ENCODE measurements at regions not wholly inside any gene's neighbourhood (a gene's known extent, or its start where the extent isn't known, plus 50 kb on each side); places are given as distances from the start of the nearest gene placed in this dataset.

DNA sequence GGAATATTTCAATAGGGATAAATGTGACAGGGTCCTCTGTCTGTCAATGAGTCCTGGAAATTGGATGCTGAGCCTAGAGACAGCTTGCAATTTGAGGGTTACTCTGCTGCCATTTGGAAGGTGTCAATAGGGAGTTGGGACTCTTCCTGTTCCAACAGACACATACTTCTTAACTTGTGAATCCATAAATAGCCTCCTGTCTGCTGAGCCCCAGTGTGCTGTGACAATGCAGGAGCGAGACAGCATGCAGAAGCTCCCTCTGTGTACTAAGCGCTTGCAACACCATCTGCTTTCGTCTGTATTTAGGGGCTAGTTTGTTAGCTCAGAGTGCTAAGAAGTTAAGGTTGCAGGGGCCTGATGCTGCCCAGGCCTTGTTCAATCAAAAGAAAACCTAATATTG, 58.5 kb upstream of the GPR12 start:
- TF ChIP-seq, protein P1, sequence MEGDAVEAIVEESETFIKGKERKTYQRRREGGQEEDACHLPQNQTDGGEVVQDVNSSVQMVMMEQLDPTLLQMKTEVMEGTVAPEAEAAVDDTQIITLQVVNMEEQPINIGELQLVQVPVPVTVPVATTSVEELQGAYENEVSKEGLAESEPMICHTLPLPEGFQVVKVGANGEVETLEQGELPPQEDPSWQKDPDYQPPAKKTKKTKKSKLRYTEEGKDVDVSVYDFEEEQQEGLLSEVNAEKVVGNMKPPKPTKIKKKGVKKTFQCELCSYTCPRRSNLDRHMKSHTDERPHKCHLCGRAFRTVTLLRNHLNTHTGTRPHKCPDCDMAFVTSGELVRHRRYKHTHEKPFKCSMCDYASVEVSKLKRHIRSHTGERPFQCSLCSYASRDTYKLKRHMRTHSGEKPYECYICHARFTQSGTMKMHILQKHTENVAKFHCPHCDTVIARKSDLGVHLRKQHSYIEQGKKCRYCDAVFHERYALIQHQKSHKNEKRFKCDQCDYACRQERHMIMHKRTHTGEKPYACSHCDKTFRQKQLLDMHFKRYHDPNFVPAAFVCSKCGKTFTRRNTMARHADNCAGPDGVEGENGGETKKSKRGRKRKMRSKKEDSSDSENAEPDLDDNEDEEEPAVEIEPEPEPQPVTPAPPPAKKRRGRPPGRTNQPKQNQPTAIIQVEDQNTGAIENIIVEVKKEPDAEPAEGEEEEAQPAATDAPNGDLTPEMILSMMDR (conservative IDR thresholded peaks at IDR 0.05; ENCODE audit: low read depth, low read length): no peak
- TF ChIP-seq EZH2 (IDR thresholded peaks at IDR 0.05; ENCODE audit: borderline replicate concordance, low read depth, low read length, poor library complexity, severe bottlenecking): no peak
